DOHH2 (cell line): ENCODE measurements at regions not wholly inside any gene's neighbourhood (a gene's known extent, or its start where the extent isn't known, plus 50 kb on each side); places are given as distances from the start of the nearest gene placed in this dataset.

Source experiments
- EZH2phosphoT487 ChIP-seq: fragments of 200-600 bp; sonication (generic); IDR thresholded peaks from 2 replicates; pipeline ENCODE4 v1.6.1; 2017; ENCODE audit warnings: borderline replicate concordance, mild to moderate bottlenecking, antibody characterized with exemption, low read length, moderate library complexity, mixed read lengths
- TF ChIP-seq, protein P1 (sequence below): fragments of 200-600 bp; sonication (generic); IDR thresholded peaks from one replicate; pipeline ENCODE4 v1.5.1; 2014; ENCODE audit warnings: antibody characterized with exemption, mild to moderate bottlenecking, low read depth, low read length; ENCODE audit not compliant: poor library complexity, severe bottlenecking

DNA sequence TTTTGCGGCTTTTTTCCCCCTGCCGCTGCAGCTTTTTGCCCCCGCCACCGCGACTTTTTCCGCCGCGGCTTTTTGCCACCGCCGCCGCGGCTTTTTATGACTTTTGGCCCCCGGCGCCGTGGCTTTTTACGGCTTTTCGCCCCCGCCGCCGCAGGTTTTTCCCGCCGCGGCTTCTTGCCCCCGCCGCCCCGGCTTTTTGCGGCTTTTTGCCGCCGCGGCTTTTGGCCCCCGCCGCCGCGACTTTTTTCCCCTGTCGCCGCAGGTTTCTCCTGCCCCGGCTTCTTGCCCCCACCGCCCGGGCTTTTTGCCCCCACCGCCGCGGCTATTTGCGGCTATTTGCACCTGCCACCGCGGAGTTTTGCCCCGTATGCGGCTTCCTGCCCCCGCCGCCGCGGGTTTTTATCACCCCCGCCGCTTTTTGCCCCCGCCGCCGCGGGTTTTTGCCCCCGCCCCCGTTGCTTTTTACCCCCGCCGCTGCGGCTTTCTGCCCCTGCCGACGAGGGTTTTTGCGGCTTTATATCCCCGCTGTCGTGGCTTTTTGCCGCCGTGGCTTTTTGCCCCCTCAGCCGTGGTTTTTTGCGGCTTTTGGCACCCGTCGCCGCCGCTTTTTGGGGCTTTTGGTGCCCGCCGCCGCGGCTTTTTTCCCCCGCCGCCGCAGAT lies 2750.9 kb downstream of the RPIA start:
- TF ChIP-seq, protein P1, sequence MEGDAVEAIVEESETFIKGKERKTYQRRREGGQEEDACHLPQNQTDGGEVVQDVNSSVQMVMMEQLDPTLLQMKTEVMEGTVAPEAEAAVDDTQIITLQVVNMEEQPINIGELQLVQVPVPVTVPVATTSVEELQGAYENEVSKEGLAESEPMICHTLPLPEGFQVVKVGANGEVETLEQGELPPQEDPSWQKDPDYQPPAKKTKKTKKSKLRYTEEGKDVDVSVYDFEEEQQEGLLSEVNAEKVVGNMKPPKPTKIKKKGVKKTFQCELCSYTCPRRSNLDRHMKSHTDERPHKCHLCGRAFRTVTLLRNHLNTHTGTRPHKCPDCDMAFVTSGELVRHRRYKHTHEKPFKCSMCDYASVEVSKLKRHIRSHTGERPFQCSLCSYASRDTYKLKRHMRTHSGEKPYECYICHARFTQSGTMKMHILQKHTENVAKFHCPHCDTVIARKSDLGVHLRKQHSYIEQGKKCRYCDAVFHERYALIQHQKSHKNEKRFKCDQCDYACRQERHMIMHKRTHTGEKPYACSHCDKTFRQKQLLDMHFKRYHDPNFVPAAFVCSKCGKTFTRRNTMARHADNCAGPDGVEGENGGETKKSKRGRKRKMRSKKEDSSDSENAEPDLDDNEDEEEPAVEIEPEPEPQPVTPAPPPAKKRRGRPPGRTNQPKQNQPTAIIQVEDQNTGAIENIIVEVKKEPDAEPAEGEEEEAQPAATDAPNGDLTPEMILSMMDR = no peak
- peak; percentile 72 for TF ChIP-seq EZH2phosphoT487
